ENCODE measurements at regions not wholly inside any gene's neighbourhood (a gene's known extent, or its start where the extent isn't known, plus 50 kb on each side); places are given as distances from the start of the nearest gene placed in this dataset.

DNA sequence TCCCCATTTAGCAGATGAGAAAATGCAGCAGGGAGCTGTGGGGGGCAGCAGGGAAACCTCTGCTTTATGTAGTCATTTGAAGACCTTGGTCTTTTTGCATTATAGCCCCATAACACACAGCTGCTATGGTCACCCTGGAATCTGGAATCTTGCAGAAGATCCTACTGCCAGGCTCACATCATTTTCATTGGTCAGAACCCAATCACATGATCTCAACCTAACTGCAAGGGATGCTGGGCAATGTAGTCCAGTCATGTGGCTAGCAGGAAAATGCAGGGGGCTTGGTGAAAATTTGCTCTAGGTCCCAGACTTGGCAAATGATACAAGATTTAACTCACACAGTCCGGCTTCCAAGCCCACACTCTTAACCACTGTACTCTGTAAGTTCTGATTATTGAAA lies 1028.7 kb downstream of the AACS start:
- no peak for TF ChIP-seq EZH2 (IDR thresholded peaks at IDR 0.05)
- H3K4me3 Mint-ChIP-seq = no peak overlapping the region
- H3K4me1 Mint-ChIP-seq = no peaks in the 10 kb centered on the region
- Histone ChIP-seq H3K79me2 (ENCODE audit: low read depth) (no peaks in the 10 kb centered on the region), H3K36me3 (peaks cover 3% of the 10 kb centered on the region), H3F3A (ENCODE audit: low read depth) (no peaks in the 10 kb centered on the region), H3K9me3 (ENCODE audit: low read depth) (no peaks in the 10 kb centered on the region), H3K9ac (no peak overlapping the region), H3K27me3 (no peaks in the 10 kb centered on the region), H4K20me1 (ENCODE audit: low read depth) (no peaks in the 10 kb centered on the region), H3K4me2 (no peak overlapping the region), H2AFZ (replicated peaks) (peak overlapping the region; percentile 54), H3K4me1 (no peaks in the 10 kb centered on the region), H3K27ac (no peak overlapping the region), H3K4me3 (no peak overlapping the region)
- H3K9me3 Mint-ChIP-seq = peaks cover 2% of the 10 kb centered on the region
- H3K27me3 Mint-ChIP-seq (ENCODE audit: insufficient read depth, low read depth) = peaks cover 2% of the 10 kb centered on the region
- no peak overlapping the region for H3K27ac Mint-ChIP-seq
- peak; percentile 67 for DNase-seq (ENCODE audit: low spot score)
- H3K36me3 Mint-ChIP-seq = no peaks in the 10 kb centered on the region

DNA sequence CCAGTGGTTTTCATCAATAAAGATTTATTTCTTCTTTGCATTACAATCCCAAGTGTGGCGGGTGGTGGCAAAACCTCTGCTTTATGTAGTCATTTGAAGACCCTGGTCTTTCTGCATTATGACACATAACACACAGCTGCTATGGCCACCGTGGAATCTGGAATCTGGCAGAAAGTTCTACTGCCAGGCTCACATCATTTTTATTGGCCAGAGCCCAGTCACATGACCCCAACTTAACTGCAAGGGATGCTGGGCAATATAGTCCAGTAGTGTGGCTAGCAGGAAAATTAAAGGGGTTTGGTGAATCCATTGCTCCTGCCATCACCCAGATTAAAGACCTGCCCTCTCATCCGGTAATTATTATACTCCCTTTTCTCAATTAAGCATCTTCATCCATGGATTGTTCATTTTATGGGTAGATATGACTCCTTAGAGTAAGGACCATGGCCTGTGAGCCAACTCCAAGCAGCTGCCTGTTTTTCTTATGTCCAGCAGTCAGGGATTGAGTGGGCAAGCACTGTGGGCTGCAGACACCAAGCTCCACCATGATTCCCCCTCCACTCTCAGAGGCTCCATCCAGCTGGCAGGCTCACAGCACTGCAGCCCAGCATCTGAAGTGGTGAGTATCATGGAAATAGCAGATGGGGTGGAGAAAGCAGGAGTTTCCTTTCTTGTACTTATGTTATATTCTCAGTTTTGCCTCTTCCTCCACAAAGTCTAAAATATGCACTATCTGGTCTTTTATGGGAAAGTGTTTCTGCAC lies 1030.7 kb downstream of the AACS start:
- Mint-ChIP-seq H3K36me3 (no peaks in the 10 kb centered on the region), H3K27ac (no peak overlapping the region), H3K27me3 (ENCODE audit: insufficient read depth, low read depth) (peaks cover 2% of the 10 kb centered on the region), H3K9me3 (peaks cover 4% of the 10 kb centered on the region), H3K4me3 (no peak overlapping the region), H3K4me1 (no peaks in the 10 kb centered on the region)
- Histone ChIP-seq H3K79me2 (ENCODE audit: low read depth) (no peaks in the 10 kb centered on the region), H4K20me1 (ENCODE audit: low read depth) (no peaks in the 10 kb centered on the region), H2AFZ (replicated peaks) (peak overlapping the region; percentile 42), H3K4me2 (no peak overlapping the region), H3K27ac (no peak overlapping the region), H3F3A (ENCODE audit: low read depth) (no peaks in the 10 kb centered on the region), H3K4me1 (no peaks in the 10 kb centered on the region), H3K9ac (no peak overlapping the region), H3K27me3 (no peaks in the 10 kb centered on the region), H3K36me3 (no peaks in the 10 kb centered on the region), H3K9me3 (ENCODE audit: low read depth) (no peaks in the 10 kb centered on the region), H3K4me3 (no peak overlapping the region)
- no peak for DNase-seq (ENCODE audit: low spot score)
- TF ChIP-seq EZH2phosphoT487 (IDR thresholded peaks at IDR 0.05) = no peak
- TF ChIP-seq, protein P1, sequence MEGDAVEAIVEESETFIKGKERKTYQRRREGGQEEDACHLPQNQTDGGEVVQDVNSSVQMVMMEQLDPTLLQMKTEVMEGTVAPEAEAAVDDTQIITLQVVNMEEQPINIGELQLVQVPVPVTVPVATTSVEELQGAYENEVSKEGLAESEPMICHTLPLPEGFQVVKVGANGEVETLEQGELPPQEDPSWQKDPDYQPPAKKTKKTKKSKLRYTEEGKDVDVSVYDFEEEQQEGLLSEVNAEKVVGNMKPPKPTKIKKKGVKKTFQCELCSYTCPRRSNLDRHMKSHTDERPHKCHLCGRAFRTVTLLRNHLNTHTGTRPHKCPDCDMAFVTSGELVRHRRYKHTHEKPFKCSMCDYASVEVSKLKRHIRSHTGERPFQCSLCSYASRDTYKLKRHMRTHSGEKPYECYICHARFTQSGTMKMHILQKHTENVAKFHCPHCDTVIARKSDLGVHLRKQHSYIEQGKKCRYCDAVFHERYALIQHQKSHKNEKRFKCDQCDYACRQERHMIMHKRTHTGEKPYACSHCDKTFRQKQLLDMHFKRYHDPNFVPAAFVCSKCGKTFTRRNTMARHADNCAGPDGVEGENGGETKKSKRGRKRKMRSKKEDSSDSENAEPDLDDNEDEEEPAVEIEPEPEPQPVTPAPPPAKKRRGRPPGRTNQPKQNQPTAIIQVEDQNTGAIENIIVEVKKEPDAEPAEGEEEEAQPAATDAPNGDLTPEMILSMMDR (IDR thresholded peaks at IDR 0.05) = no peak
- no peak for TF ChIP-seq EZH2 (IDR thresholded peaks at IDR 0.05)

DNA sequence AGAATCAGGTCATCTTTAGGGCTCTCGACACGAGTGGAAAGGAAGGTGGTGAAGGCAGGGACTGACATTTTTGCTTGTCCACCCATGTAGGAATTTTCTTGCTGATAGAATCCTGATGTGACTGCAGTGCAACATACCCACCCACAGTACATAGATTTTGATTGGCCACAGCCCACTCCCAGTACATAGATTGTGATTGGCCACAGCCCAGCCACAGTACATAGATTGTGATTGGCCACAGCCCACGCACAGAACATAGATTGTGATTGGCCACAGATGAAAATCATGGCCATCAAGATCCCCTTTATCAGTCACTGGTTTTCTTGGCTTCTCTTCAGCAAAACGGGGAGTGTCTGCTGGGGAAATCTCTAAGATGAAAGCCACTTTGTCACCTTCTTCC lies 1041.5 kb downstream of the AACS start:
- Histone ChIP-seq H2AFZ (replicated peaks) (no peak overlapping the region), H3F3A (ENCODE audit: low read depth) (peaks cover 32% of the 10 kb centered on the region), H3K4me3 (no peak overlapping the region), H3K79me2 (ENCODE audit: low read depth) (no peaks in the 10 kb centered on the region), H3K4me1 (peaks cover 27% of the 10 kb centered on the region), H4K20me1 (ENCODE audit: low read depth) (no peaks in the 10 kb centered on the region), H3K36me3 (no peaks in the 10 kb centered on the region), H3K27me3 (no peaks in the 10 kb centered on the region), H3K27ac (no peak overlapping the region), H3K9ac (no peak overlapping the region), H3K9me3 (ENCODE audit: low read depth) (peaks cover 18% of the 10 kb centered on the region), H3K4me2 (no peak overlapping the region)
- Mint-ChIP-seq H3K4me1 (peaks cover 27% of the 10 kb centered on the region), H3K27me3 (ENCODE audit: insufficient read depth, low read depth) (peaks cover 9% of the 10 kb centered on the region), H3K4me3 (no peak overlapping the region), H3K9me3 (peaks cover 19% of the 10 kb centered on the region), H3K27ac (no peak overlapping the region), H3K36me3 (peaks cover 2% of the 10 kb centered on the region)
- DNase-seq (ENCODE audit: low spot score) = no peak
- TF ChIP-seq EZH2phosphoT487 (IDR thresholded peaks at IDR 0.05) = no peak
- TF ChIP-seq, protein P1 (IDR thresholded peaks at IDR 0.05) = no peak

DNA sequence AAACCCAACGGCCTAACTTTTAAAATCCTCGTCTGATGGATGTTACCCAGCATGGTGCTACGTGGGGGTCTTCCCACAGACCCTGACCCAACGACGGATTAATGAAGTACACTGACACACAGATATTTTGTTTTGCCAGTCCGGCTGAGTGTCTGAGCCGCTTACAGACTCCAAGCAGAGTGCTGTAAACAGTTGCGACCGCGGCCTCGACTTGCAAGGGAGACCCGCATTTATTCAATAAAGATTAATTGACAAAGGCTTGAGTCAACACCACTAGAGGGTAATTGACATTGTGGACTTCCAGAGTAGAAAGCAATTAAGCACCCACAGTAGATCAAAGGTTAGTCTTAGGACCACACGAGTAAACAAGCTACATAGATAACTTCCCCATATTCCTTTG lies 1042.4 kb downstream of the AACS start:
- Histone ChIP-seq H4K20me1 (ENCODE audit: low read depth) (no peaks in the 10 kb centered on the region), H3K27ac (peak overlapping the region; percentile 78), H3K4me2 (peak overlapping the region; percentile 28), H3F3A (ENCODE audit: low read depth) (peaks cover 32% of the 10 kb centered on the region), H2AFZ (replicated peaks) (no peak overlapping the region), H3K27me3 (no peaks in the 10 kb centered on the region), H3K9me3 (ENCODE audit: low read depth) (peaks cover 18% of the 10 kb centered on the region), H3K4me3 (no peak overlapping the region), H3K79me2 (ENCODE audit: low read depth) (no peaks in the 10 kb centered on the region), H3K9ac (no peak overlapping the region), H3K4me1 (peaks cover 27% of the 10 kb centered on the region), H3K36me3 (no peaks in the 10 kb centered on the region)
- H3K27me3 Mint-ChIP-seq (ENCODE audit: insufficient read depth, low read depth) = peaks cover 7% of the 10 kb centered on the region
- H3K9me3 Mint-ChIP-seq = peaks cover 15% of the 10 kb centered on the region
- TF ChIP-seq EZH2 (IDR thresholded peaks at IDR 0.05) = peak; percentile 30
- TF ChIP-seq EZH2phosphoT487 (IDR thresholded peaks at IDR 0.05) = no peak
- H3K27ac Mint-ChIP-seq = peak overlapping the region; percentile 70
- peak; percentile 58 for DNase-seq (ENCODE audit: low spot score)
- peak overlapping the region; percentile 28 for H3K4me3 Mint-ChIP-seq
- peaks cover 2% of the 10 kb centered on the region for H3K36me3 Mint-ChIP-seq
- peaks cover 27% of the 10 kb centered on the region for H3K4me1 Mint-ChIP-seq
